ENCODE measurements at regions not wholly inside any gene's neighbourhood (a gene's known extent, or its start where the extent isn't known, plus 50 kb on each side); places are given as distances from the start of the nearest gene placed in this dataset.
"Not testable (repeated sequence)": the region's sequence is repeated elsewhere in the genome, so short reads cannot be mapped to it uniquely, and the experiment has no call there.

- in situ Hi-C loops (cut with MboI; ENCODE audit: low sequenced_read_pairs, unreplicated experiment), result no loop called here
- no peak for TF ChIP-seq CTCF (IDR thresholded peaks at IDR 0.05; ENCODE audit: borderline replicate concordance, control extremely low read depth, extremely low read depth, insufficient read depth, missing control alignments)
- no peak for DNase-seq (ENCODE audit: low spot score)
Measured at GRCh38 chr7:33792041-33792440, 113.3 kb upstream of the BMPER start.

GRCh38 chr7:33792547-33793105 lies 112.7 kb upstream of the BMPER start:
- TF ChIP-seq CTCF (IDR thresholded peaks at IDR 0.05; ENCODE audit: borderline replicate concordance, control extremely low read depth, extremely low read depth, insufficient read depth, missing control alignments), result no peak
- in situ Hi-C loops (cut with MboI; ENCODE audit: low sequenced_read_pairs, unreplicated experiment), result no loop called here
- no peak for DNase-seq (ENCODE audit: low spot score)

GRCh38 chr7:33793616-33794015 lies 111.7 kb upstream of the BMPER start:
- in situ Hi-C loops (cut with MboI; ENCODE audit: low sequenced_read_pairs, unreplicated experiment), result no loop called here
- no peak for DNase-seq (ENCODE audit: low spot score)
- no peak for TF ChIP-seq CTCF (IDR thresholded peaks at IDR 0.05; ENCODE audit: borderline replicate concordance, control extremely low read depth, extremely low read depth, insufficient read depth, missing control alignments)

GRCh38 chr7:33794419-33794818 lies 110.9 kb upstream of the BMPER start:
- in situ Hi-C loops (cut with MboI; ENCODE audit: low sequenced_read_pairs, unreplicated experiment), result no loop called here
- no peak for TF ChIP-seq CTCF (IDR thresholded peaks at IDR 0.05; ENCODE audit: borderline replicate concordance, control extremely low read depth, extremely low read depth, insufficient read depth, missing control alignments)
- DNase-seq (ENCODE audit: low spot score), result no peak

- no peak for DNase-seq (ENCODE audit: low spot score)
- TF ChIP-seq CTCF (IDR thresholded peaks at IDR 0.05; ENCODE audit: borderline replicate concordance, control extremely low read depth, extremely low read depth, insufficient read depth, missing control alignments), result no peak
- in situ Hi-C loops (cut with MboI; ENCODE audit: low sequenced_read_pairs, unreplicated experiment), result no loop called here
Measured at GRCh38 chr7:33794959-33795358, 110.4 kb upstream of the BMPER start.

GRCh38 chr7:33796538-33796937 lies 108.8 kb upstream of the BMPER start:
- in situ Hi-C loops (cut with MboI; ENCODE audit: low sequenced_read_pairs, unreplicated experiment), result no loop called here
- TF ChIP-seq CTCF (IDR thresholded peaks at IDR 0.05; ENCODE audit: borderline replicate concordance, control extremely low read depth, extremely low read depth, insufficient read depth, missing control alignments), result no peak
- DNase-seq (ENCODE audit: low spot score), result no peak

GRCh38 chr7:33797512-33797911 lies 107.8 kb upstream of the BMPER start:
- DNase-seq (ENCODE audit: low spot score); in situ Hi-C loops (cut with MboI; ENCODE audit: low sequenced_read_pairs, unreplicated experiment): not testable (repeated sequence)

Measured in GM13976 (cell line).